Neutrophil (primary cell): ENCODE measurements at regions not wholly inside any gene's neighbourhood (a gene's known extent, or its start where the extent isn't known, plus 50 kb on each side); places are given as distances from the start of the nearest gene placed in this dataset.

Source experiments
- H3K27ac ChIP-seq: fragments of 200-600 bp; sonication (generic); 2 replicates; pipeline ENCODE4 v1.5.1; 2016; ENCODE audit warnings: mild to moderate bottlenecking, moderate library complexity
- H3K27me3 ChIP-seq: fragments of 200-600 bp; sonication (generic); 2 replicates; pipeline ENCODE4 v1.6.0; 2016; ENCODE audit warnings: mild to moderate bottlenecking
- H3K36me3 ChIP-seq: fragments of 200-600 bp; sonication (generic); 2 replicates; pipeline ENCODE4 v1.5.1; 2017
- H3K4me1 ChIP-seq, 2 experiments: fragments of 200-600 bp in 1 of 2; sonication (generic) in 1 of 2; 1 replicate in 1 of 2; 2 replicates in 1 of 2; pipeline versions ENCODE4 v1.5.1 to v1.6.1; 2013 to 2016; ENCODE audit warnings: low read depth in 1 of 2, low read length in 1 of 2, mild to moderate bottlenecking in 1 of 2, moderate library complexity in 1 of 2; ENCODE audit not compliant: control insufficient read depth in 1 of 2, insufficient read depth in 1 of 2
- H3K4me3 ChIP-seq, 2 experiments: fragments of 200-600 bp in 1 of 2; sonication (generic) in 1 of 2; 1 replicate in 1 of 2; 2 replicates in 1 of 2; pipeline ENCODE4 v1.5.1; 2013 to 2016; ENCODE audit warnings: low read depth in 1 of 2, low read length in 1 of 2, mild to moderate bottlenecking in 1 of 2, moderate library complexity in 1 of 2
- H3K9me3 ChIP-seq: fragments of 200-600 bp; sonication (generic); 2 replicates; pipeline ENCODE4 v1.5.1; 2016
- CTCF ChIP-seq: fragments of 200-600 bp; sonication (generic); IDR thresholded peaks from 2 replicates; pipeline ENCODE4 v1.5.1; 2016; ENCODE audit warnings: antibody characterized with exemption

- Histone ChIP-seq H3K27ac (no peak overlapping the region), H3K4me1 (peaks cover 0 to 4% of the 10 kb centered on the region in 2 experiments), H3K36me3 (no peaks in the 10 kb centered on the region), H3K27me3 (no peaks in the 10 kb centered on the region), H3K4me3 (no peak overlapping the region), H3K9me3 (no peaks in the 10 kb centered on the region)
- TF ChIP-seq CTCF, result no peak
These were observed 189.8 kb upstream of the TBC1D5 start for GRCh38 chr3:17932136-17932771.

GRCh38 chr3:17931131-17931530, 188.7 kb upstream of the TBC1D5 start:
- no peak for TF ChIP-seq CTCF
- no peaks in the 10 kb centered on the region for H3K9me3 ChIP-seq
- no peaks in the 10 kb centered on the region for H3K27me3 ChIP-seq
- no peak overlapping the region for H3K27ac ChIP-seq
- H3K36me3 ChIP-seq, result no peaks in the 10 kb centered on the region
- H3K4me3 ChIP-seq, result no peak overlapping the region
- peaks cover 0 to 4% of the 10 kb centered on the region in 2 experiments for H3K4me1 ChIP-seq

- no peak overlapping the region for H3K27ac ChIP-seq
- no peaks in the 10 kb centered on the region for H3K9me3 ChIP-seq
- H3K36me3 ChIP-seq, result no peaks in the 10 kb centered on the region
- no peak for TF ChIP-seq CTCF
- H3K27me3 ChIP-seq, result no peaks in the 10 kb centered on the region
- H3K4me1 ChIP-seq, result peaks cover 0 to 4% of the 10 kb centered on the region in 2 experiments
- no peak overlapping the region for H3K4me3 ChIP-seq
These were observed 186.2 kb upstream of the TBC1D5 start for GRCh38 chr3:17928502-17929145.

GRCh38 chr3:17927036-17927435, 184.6 kb upstream of the TBC1D5 start:
- Histone ChIP-seq H3K27ac (no peak overlapping the region), H3K27me3 (no peaks in the 10 kb centered on the region), H3K4me1 (peaks cover 0 to 4% of the 10 kb centered on the region in 2 experiments), H3K4me3 (no peak overlapping the region), H3K36me3 (no peaks in the 10 kb centered on the region), H3K9me3 (no peaks in the 10 kb centered on the region)
- TF ChIP-seq CTCF, result no peak

GRCh38 chr3:17915341-17915740, 172.9 kb upstream of the TBC1D5 start:
- Histone ChIP-seq H3K4me3 (no peak overlapping the region), H3K4me1 (peaks cover 0 to 8% of the 10 kb centered on the region in 2 experiments), H3K27ac (no peak overlapping the region), H3K27me3 (no peaks in the 10 kb centered on the region), H3K36me3 (no peaks in the 10 kb centered on the region), H3K9me3 (no peaks in the 10 kb centered on the region)
- no peak for TF ChIP-seq CTCF
